ENCODE measurements at regions not wholly inside any gene's neighbourhood (a gene's known extent, or its start where the extent isn't known, plus 50 kb on each side); places are given as distances from the start of the nearest gene placed in this dataset.
"Not testable (repeated sequence)": the region's sequence is repeated elsewhere in the genome, so short reads cannot be mapped to it uniquely, and the experiment has no call there.

GRCh38 chr6:122859676-122860075 is 70.6 kb downstream of the SMPDL3A start:
- no peak for DNase-seq

DNA sequence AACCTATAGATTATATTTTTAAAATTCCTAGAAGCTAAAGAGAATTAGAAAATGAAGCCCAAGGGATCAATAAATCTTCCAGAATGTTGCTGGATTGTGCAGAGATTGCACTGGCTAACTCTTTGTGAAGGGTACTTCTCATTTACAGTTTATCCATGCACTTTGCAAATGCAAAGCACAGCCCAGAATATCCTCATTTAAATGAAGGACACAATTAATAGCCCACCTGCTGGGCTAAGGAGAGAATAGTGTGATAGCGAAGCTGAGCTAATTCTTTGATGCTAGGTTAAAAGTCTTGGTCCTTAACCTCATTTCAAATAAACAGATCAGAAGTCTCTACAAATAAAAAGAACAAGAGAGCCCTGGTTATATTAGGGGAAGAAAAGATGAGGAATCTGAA is 72.5 kb downstream of the SMPDL3A start:
- no peak for DNase-seq

- DNase-seq, result no peak
These were observed 79.1 kb downstream of the SMPDL3A start for GRCh38 chr6:122868137-122868536.

DNA sequence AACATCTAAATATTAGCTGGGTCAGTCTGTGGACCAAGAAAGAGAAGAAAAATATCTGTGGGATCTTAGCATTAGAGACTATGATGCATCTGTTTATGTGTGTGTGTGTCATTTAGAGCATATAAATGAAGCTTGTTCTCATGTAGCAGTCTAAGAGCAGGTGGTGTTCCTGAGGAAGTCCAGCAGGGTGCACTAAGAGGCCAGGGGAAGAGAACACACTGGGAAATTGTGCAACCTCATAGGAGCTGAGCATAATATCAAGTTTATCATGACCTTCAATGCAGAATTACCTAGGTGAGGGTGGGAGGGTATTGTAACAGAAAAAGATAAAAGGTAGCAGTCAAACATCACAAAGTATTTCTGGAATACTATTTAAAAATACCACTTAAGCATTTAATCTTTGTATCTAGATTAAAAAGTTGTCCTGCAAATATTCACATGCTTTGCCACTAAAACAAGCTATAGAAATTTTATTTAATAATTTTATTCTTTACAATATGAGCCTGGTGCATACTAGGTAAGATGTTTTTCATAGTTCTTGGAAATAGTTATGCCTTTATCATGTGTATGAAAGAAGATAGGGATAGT is 80.5 kb downstream of the SMPDL3A start:
- DNase-seq, result peak; percentile 40 to 61

- DNase-seq, result no peak
These were observed 82.0 kb downstream of the SMPDL3A start for GRCh38 chr6:122871079-122871478.

DNA sequence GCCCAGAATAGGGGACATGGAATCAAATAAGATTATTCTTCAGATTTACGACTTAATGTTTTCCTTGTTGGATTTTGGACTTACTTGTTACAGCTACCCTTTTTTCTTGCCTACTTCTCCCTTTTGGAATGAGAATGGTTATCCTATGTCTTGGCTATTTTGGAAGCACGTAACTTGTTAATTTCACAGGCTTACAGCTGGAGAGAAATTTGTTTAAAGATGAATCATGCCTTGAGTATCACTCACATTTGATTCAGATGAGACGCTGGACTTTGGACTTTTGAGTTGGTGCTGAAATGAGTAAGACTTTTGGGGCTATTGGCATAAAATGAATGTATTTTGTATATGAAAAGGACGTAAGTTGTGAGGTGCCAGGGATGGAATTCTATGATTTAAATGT is 83.3 kb downstream of the SMPDL3A start:
- DNase-seq, result no peak

- no peak for DNase-seq
These were observed 88.2 kb downstream of the SMPDL3A start for GRCh38 chr6:122877302-122877701.

GRCh38 chr6:122878796-122879195 is 89.7 kb downstream of the SMPDL3A start:
- DNase-seq, result peak in 1 of 2 experiments; percentile 27

GRCh38 chr6:122886481-122886880 is 97.4 kb downstream of the SMPDL3A start:
- no peak for DNase-seq

GRCh38 chr6:122887941-122888340 is 98.9 kb downstream of the SMPDL3A start:
- no peak for DNase-seq

- not testable (repeated sequence) for DNase-seq
These were observed 99.6 kb downstream of the SMPDL3A start for GRCh38 chr6:122888680-122889079.

- no peak for DNase-seq
These were observed 101.2 kb downstream of the SMPDL3A start for GRCh38 chr6:122890250-122890649.

- DNase-seq, result no peak
These were observed 101.2 kb upstream of the CLVS2 start for GRCh38 chr6:122894791-122895190.

- DNase-seq, result no peak
These were observed 93.7 kb upstream of the CLVS2 start for GRCh38 chr6:122902326-122902725.

DNA sequence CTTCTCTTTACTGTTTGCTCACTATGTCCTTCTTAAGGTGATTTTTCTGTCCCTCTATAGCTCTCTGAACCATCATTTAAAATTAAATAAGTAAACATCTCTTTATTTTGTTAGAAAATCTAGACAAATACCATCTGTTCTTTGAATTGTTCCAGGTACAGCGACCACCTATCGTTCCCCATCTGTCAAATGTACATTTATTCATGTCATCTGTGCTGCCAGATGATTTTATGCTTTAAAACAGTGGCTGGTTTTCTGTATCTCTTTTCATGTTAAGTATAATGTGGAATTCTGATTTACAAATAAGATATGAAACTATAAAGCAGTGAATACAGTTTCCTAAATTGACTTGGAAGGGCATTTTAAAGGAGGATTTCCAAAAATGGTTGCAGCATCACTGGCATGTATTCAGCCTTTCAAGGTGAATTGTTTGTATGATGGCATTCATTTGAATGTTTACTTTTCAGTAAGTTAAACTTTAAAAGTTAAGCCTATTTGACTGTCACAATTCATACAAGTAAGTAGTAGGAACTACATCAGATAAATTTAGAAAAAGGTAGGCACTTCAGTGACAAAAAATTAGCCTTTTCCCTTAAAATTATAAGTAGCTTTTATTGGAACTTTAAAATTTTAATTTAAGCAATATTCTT is 92.6 kb upstream of the CLVS2 start:
- no peak for DNase-seq

GRCh38 chr6:122904166-122904565 is 91.9 kb upstream of the CLVS2 start:
- peak in 1 of 2 experiments; percentile 33 for DNase-seq

GRCh38 chr6:122913558-122913957 is 82.5 kb upstream of the CLVS2 start:
- DNase-seq, result no peak

DNA sequence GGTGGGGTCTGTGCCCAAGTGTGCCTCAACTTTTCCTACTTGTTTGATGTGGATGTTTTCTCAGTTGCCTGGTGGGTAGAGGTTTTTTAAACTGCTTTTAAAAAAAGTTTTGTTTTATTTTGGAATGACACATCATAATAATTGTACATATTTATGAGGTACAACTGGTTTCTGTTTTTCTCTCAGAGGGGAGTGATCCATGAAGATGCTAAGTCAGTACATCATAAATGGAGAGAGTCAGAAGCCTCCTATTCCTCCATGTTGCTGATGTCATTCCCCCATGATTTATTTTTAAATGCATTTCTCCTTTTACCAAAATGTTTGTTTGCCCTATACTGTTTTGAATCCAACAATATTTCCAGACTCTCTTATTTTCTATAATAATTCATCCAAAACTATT is 77.3 kb upstream of the CLVS2 start:
- no peak for DNase-seq

DNA sequence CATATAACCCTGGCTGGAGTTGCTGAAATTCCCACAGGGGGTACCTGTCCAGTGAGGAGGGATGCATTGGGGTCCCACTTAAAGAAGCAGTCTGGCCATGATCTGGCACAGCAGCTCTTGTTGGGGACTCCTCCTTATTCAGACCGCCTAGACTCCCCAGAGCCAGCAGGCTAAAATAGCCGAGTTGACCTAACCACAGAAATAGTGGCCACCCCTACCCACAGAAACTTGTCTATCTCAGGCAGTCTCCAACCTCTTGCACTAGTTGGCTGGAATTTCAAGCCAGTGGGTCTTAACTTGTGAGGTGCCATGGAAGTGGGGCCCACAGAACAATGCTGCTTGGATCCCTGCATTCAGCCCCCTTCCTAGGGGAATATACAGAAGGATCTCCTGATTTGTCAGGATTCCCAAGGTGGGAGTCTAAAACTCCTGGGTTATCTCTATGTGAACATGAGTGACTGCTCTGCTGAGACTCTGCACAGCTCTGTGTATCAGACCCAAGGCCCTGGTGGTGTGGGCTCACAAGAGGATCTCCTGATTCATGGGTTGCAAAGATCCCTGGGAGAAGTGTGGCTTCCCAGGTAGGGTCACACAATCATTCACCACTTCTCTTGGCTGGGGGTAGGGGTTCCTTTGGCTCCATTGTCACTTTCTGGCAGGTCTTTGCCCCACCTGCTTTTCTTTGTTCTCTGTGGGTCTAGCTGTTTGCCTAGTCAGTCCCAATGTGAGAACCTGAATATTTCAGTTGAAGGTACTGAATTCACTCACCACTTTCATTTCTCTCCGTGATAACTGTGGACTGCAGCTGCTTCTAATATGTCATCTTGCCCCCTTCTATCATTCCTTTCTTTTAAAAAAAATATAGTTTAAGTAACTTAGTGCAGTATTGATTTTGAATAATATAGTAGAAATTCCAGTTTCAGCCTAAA is 65.5 kb upstream of the CLVS2 start:
- DNase-seq, result no peak

DNA sequence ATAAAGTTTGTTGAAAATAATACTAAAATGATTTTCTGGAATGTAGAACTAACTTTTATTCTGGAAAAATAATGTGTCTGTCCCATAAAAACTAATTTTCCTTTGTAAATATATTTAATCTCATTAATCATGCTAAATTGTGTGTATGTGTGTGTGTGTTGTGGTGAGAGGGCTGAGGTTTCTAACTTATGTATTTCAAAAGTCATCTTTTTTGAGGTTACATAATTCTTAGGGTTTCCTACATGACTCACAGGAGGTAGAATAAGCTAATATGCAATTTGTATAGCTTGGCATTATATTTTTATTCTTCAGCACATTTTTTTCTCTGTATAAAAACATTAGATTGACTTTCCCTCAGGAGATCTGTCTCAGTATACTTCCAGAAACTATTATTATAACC is 64.1 kb upstream of the CLVS2 start:
- no peak for DNase-seq

GRCh38 chr6:122944936-122945335 is 51.1 kb upstream of the CLVS2 start:
- DNase-seq, result not testable (repeated sequence)
